HG02973 (cell line): ENCODE measurements at regions not wholly inside any gene's neighbourhood (a gene's known extent, or its start where the extent isn't known, plus 50 kb on each side); places are given as distances from the start of the nearest gene placed in this dataset.
"Not testable (repeated sequence)": the region's sequence is repeated elsewhere in the genome, so short reads cannot be mapped to it uniquely, and the experiment has no call there.

ENCODE experiments used
- ATAC-seq: cut with Tn5 transposase; IDR thresholded peaks from one replicate; pipeline ENCODE4 v1.9.1; 2021; ENCODE audit warnings: moderate library complexity; ENCODE audit not compliant: unreplicated experiment

DNA sequence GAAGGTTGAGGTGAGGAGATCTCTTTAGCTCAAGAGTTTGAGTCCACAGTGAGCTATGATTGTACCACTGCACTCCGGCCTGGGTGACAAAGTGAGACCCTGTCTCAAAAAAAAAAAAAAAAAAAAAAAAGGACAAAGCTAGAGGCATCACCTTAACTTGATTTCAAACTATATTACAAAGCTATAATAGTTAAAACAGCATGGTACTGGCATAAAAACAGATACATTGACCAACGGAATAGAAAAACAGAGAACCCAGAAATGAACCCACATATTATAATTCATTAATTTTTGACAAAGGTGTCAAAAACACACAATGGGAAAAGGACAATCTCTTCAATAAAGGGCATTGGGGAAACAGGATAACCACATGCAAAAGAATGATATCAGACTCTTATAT is 50.8 kb upstream of the MBOAT1 start:
- ATAC-seq, result no peak

DNA sequence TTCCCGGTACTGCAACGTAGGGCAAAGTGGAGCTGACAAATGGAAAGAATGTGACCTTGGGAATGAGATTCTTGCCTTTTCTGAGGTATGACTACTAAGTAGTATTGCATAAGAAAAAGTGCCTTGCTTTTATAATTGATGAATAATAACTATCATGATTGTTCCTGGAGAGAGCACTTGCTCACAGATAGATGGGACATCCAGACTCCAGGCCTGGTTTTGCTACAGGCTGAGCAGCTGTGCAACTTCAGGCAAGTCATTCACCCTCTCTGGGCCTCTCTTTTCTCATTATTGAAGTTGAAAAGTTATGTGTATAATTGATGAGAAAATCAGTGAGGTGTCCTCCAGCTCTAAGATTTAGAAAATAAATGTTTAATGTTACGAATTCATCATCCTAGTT is 53.6 kb upstream of the MBOAT1 start:
- no peak for ATAC-seq

DNA sequence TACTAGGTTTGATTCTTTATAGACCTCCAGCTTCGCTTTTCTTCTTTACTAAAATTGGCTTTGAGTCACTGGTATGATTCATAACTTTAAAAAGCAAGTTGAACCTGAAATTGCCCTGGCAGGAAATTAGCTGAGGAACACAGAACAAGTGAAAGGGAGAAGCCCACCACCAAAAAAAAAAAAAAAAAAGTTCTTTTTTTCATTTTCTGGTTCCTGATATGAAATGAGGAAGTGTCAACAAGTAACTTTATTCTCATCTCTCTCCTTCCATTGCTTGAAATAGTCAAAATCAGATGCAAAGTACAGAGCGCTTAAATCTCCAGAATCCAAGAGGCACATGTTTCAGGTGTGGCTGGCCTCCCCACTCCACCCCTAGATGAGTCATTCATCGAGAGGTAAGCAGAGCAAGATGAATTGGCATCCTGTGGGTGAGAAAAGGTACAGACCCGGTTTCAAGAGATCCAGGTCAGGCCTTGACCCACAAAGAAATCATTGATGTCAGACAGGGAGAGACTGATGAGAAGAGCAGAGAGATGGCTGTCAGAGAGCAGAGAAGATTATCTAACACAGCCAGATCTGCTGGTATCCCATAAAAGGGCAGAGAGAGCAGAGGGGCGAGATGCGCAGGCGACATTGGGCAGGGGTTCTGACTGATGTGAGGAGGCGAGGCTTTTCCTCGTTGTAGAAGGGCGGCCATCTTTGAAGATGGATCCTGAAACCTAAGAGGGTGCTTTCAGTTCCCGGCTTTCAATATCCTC is 54.8 kb upstream of the MBOAT1 start:
- peak; percentile 60 for ATAC-seq

DNA sequence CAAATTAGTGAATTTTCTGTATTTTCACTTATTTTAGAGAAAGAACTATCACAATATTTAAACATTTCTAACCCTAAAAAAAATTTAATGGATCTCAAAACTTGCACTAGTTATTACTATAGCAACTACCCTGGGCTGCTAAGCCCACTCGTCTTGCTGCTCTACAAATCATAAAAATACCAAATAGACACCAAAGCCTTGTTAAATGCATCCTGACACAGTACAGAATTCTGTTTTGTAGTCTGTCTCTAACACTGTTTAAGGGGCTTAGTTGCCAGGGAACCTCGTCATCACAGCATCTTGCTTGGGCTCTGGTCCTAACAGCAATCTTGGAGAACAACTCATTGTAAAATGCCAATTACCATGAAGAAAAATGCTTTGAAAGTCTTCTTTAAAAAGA is 56.9 kb upstream of the MBOAT1 start:
- ATAC-seq, result no peak

DNA sequence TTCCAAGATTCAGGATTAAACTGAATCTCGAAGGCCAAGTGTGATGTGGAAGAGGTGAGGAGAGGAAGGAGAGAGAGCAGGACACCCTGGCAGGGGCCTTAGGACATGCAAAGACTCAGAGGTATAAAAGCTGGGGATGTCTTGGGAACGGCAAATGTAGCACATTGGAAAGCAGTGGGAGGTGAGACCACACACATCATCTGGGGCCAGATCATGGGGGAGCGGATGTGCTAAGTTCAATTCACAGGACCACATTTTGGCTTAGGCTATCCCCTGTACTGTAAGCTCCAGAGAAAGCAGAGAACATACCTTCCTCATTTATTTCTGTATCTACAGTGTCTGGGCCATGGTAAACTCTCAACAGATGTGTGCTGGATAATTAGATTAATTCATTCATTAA is 59.5 kb upstream of the MBOAT1 start:
- ATAC-seq, result no peak

DNA sequence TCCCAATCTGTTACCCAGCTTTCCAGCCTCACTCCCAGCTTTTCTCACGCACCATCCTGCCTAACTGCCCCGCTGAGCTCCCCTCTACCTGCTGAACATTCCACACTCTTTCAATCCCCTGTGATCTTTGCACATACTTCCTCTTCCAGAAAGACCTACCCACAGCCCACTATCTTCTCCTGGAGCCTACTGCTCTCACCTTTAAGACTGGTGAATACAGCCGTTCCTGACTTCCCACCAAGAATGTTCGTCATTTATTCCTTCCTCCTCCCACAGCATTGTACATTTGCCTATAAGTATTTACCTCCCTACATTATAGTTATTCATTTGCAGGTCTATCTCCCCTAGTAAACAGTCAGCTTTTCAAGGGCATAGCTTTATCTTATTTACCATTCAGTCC is 61.9 kb upstream of the MBOAT1 start:
- ATAC-seq, result no peak

DNA sequence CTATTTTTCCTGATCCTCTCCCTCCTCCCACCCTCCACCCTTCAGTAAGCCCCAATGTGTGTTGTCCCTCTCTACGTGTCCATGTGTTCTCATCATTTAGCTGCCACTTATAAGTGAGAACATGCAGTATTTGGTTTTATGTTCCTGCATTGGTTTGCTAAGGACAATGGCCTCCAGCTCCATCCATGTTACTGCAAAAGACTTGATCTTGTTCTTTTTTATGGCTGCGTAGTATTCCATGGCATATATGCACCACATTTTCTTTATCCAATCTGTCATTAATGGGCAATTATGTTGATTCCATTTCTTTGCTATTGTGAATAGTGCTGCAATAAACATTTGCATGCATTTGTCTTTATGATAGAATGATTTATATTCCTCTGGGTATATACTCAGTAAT is 63.6 kb upstream of the MBOAT1 start:
- not testable (repeated sequence) for ATAC-seq

DNA sequence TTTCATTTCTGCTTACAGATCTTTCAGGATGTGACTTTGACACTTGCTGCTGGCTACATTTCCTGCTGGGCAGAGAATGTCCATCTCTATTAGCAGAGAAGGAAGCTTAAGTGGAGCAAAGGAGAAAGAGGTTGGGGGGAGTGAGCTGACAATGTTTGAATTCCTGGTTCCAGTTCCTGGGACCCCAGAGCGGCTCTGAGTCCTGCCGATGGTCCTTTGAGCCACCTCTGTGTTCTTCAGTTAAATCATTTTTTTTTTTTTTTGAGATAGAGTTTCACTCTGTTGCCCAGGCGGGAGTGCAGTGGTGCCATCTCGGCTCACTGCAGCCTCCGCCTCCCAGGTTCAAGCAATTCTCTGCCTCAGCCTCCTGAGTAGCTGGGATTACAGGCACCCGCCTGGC is 65.5 kb upstream of the MBOAT1 start:
- not testable (repeated sequence) for ATAC-seq

DNA sequence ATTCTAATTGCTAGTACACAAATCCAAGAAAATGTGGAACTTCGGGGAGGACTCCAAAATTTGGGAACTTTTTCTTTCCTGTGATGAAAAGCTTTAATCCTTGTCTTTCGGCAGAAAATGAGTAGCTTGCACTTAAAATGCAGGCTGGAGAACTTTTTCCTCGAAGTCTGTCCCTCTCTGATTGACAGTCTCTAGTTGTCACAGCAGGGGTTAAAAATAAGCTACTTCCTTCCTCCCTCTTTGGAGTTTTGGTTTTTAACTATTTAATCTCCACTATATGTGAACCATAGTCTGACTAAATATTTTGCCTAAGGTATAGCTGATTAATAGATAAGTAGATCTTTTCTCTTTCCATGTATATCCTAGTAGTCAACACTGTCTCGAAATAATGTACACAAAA is 66.8 kb upstream of the MBOAT1 start:
- ATAC-seq, result no peak

DNA sequence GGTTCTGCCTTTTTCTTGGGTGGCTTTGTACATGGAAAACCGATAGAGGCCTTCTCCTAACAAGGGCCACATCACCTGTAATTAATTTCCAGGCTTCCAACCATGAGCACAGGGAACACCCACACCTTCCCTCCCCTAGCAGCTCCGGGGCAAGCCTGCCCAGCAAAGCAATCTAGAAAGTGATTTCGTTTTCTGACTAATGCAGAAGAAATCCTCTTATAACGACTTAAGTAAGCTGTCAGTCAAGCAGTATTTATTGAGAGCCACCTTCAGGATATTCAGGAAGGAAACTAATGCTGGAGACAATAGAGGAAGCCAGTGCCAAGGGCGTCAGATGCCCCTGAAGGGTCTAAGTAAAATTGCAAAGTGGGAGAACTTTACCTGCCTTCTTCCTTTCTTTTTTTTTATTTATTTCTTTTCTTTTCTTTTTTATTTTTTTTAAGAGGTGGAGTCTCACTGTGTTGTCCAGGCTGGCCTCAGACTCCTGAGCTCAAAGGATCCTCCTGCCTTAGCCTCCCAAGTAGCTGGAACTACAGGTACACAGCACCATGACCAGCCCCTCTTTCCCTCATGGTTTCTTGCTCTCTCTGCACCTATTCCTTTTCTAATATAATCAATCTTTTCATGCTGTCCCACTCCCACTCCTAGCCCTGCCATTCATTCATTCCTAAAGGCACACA is 67.5 kb upstream of the MBOAT1 start:
- no peak for ATAC-seq

DNA sequence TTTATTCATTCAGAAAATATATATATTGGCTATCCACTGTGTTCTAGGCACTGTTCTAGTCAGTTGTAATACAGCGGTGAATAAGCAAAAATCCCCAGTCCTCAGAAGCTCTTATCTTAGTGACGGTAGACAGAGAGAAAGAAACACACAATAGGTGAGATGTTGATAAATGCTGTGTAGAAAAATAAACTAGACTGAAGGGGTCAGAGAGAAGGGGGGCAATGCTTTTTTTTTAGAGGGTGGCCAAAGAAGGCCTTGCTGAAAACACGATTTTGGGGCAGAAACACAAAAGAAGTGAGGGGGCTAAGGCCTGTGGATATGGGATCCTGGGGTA is 68.0 kb upstream of the MBOAT1 start:
- ATAC-seq, result no peak

DNA sequence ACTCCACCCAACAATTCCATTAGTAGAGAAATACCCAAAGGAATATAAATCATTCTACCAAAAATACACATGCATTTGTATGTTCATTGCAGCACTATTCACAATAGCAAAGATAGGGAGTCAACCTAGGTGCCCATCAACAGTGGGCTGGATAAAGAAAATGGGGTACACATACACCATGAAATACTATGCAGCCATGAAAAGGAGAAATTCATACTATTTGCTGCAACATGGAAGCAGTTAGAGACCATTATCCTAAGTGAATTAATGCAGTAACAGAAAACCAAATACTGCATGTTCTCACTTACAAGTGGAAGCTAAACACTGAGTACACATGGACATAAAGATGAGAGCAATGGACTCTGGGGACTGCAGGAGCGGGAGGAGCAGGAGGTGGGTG is 72.4 kb upstream of the MBOAT1 start:
- ATAC-seq, result no peak

DNA sequence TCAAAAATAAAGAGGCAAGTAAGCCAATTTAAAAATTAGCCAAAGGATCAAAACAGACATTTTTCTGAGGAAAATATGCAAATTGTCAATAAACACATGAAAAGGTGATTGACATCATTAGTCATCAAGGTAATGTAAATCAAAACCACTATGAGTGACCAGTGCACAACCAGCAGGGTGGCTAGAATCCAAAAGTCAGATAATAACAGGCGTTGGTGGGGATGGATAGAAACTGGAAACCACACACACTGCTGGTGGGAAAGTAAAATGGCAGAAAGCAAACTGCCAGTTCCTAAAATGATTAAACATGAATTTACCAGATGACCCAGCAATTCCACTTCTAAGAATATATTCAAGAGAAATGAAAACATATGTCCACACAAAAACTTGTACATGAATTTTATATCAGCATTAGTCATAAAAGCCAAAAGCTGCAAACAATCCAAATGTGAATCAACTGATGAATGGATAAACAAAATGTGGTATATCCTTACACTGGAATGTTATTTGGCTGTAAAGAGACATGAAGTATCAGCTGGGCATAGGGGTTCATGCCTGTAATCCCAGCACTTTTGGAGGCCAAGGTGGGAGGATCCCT is 74.8 kb upstream of the MBOAT1 start:
- no peak for ATAC-seq

DNA sequence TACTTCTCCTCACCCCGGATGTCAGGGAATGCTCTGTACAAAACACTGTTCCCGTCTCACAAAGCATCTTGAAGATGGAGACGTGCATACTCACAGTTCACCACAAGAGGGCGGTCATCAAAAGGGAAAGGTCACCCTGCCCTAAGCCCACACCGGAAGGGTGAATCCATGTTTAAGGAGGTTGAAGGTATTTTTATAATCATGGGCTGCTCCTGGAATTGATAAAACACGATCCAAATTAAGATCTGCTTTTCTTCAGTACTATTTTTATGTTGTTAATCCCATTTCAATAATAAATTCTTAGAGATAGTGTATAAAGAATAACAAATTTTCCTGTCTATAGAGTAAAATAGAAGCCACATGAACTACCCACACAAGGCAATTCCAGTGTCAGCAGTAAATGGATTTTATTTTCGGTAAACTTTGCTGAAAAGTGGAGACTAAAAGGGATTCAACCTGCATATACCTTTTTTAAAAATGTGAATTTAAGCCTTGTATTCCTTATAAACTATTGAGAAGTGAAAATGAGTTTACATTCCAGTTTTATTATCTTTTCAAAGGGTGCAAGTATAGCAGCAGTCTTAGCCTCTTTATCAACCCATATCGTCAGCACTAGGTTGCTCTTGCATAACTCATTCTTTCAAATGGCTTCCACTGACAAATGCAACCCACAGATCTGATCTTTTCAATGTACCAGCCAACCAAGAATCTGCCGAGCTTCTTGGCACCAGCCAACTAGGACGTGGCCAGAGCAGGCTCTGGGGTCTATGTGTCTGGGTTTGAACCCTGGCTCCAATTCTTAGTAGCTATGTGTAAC is 79.7 kb upstream of the MBOAT1 start:
- peak; percentile 83 for ATAC-seq

DNA sequence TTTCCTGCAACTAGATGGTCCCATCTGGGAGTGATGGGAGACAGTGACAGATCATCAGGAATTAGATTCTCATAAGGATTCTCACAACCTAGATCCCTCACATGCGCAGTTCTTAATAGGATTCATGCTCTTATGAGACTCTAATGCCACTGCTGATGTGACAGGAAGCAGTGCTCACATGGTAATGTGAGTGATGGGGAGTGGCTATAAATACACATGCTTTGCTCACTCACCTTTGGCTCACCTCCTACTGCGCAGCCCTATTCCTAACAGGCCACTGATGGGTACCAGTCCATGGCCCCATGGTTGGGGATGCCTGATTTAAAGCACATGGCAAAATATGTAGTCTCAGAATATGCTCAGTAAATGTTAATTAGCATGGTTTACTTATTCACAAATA is 80.6 kb upstream of the MBOAT1 start:
- no peak for ATAC-seq

DNA sequence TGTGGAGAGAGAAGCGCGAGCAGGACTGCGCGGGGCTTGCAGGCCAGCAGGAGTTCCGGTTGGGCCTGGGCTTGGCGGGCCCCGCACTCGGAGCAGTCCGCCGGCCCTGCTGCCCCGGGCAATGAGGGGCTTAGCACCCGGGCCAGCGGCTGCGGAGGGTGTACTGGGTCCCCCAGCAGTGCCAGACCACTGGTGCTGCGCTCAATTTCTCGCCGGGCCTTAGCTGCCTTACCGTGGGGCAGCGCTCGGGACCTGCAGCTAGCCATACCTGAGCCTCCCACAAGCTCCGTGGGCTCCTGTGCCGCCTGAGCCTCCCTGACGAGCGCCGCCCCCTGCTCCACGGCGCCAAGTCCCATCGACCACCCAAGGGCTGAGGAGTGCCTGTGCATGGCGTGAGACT is 89.0 kb upstream of the MBOAT1 start:
- no peak for ATAC-seq

DNA sequence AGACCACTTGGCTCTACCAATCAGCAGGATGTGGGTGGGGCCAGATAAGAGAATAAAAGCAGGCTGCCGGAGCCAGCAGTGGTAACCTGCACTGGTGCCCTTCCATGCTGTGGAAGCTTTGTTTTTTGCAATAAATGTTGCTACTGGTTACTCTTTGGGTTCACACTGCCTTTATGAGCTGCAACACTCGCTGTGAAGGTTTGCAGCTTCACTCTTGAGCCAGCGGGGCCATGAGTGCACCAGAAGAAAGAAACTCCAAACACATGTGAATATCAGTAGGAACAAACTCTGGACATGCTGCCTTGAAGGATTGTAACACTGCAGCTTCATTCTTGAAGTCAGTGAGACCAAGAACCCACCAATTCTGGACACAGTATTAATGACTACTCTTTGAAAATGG is 89.9 kb upstream of the MBOAT1 start:
- ATAC-seq, result no peak

DNA sequence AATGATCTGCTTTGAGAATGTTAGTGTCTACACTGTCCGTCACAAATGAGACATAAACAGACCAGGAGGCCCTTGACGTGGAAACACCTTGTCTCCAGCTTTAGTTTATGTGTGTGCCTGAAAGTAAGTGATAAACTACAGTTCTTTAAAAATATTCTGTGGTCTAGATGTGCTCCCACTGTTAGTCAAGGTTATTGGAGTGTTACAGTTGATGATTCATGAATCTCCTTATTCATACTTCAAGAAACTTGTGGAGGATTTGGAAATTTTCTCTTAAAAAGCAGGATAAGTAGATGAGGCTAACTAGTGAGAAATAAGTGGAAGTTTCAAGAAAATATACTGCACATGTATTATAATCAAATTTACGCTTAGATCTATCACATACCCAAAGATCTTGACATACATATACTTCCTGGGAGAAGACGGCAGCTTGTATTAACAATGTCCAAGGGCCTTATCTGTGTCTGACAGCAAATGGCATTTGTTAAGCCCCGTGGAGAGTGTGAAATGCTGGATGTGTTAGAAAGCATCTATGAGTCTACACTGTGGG is 90.5 kb upstream of the MBOAT1 start:
- ATAC-seq, result no peak

DNA sequence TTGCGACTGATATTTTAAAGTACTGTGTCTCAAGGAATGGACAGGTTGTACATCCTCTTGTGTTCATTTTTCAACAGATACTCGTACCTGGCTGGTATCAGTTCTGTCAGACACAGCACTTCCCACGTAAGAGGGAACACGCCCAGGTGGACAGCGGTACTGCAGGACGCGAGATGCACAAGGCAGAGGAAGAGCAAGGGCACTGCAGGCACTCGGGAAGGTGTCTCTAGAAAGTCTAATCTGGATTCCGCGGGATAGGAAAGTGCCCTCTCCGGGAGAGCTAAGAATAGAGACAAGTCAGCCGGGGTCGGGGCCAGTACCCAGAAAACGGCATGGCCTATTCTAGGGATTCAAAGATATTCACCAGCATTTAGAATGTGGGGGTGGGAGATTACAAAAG is 94.2 kb upstream of the MBOAT1 start:
- no peak for ATAC-seq

DNA sequence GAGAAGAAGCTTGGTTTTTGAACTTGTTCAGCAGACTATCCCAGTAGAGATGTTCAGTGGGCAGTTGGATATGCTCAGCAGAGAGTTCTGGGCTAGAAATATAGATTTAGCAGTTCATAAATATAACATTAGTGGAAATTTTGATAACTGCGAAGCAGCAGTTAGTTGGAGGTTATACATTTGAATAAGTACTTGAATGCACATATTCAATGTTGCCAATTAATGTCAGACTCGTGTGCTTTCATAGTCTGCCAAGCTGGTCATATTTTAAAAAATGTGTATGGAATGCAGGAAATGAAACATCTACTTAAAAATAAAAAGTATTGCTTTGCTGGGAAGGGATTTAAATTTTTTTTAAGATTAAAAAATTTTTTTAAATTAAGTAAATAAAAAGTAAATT is 92.5 kb upstream of the E2F3 start:
- ATAC-seq, result no peak

DNA sequence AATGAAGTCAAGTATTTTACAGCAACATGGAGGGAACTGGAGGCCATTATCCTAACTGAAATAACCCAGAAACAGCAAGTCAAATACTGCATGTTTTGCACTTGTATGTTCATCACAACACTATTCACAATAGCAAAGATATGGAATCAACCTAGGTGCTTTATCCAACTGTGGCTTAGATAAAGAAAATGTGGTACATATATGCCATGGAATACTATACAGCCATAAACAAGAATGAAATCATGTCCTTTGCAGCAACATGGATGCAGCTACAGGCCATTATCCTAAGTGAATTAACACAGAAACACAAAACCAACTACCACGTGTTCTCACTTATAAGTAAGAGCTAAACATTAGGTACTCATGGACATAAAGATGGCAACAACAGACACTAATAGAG is 91.5 kb upstream of the E2F3 start:
- no peak for ATAC-seq
